NCI-H82 treated with DMSO at 0.1 percent for 48 hours (cell line): ENCODE measurements at regions not wholly inside any gene's neighbourhood (a gene's known extent, or its start where the extent isn't known, plus 50 kb on each side); places are given as distances from the start of the nearest gene placed in this dataset.

ENCODE experiments used
- DNase-seq: peaks from one replicate; lab custom pipeline; 2025; ENCODE audit not compliant: unreplicated experiment; lab: John Stamatoyannopoulos, UW

GRCh38 chr13:79090552-79091124 lies 315.4 kb downstream of the RBM26 start:
- no peak for DNase-seq

- no peak for DNase-seq
These were observed 321.1 kb downstream of the RBM26 start for GRCh38 chr13:79084802-79085424.

GRCh38 chr13:79081942-79082341 lies 324.1 kb downstream of the RBM26 start:
- no peak for DNase-seq

GRCh38 chr13:79079351-79079839 lies 326.7 kb downstream of the RBM26 start:
- no peak for DNase-seq

GRCh38 chr13:79075703-79076102 lies 330.4 kb downstream of the RBM26 start:
- no peak for DNase-seq

GRCh38 chr13:79070343-79070974 lies 335.6 kb downstream of the RBM26 start:
- no peak for DNase-seq

DNA sequence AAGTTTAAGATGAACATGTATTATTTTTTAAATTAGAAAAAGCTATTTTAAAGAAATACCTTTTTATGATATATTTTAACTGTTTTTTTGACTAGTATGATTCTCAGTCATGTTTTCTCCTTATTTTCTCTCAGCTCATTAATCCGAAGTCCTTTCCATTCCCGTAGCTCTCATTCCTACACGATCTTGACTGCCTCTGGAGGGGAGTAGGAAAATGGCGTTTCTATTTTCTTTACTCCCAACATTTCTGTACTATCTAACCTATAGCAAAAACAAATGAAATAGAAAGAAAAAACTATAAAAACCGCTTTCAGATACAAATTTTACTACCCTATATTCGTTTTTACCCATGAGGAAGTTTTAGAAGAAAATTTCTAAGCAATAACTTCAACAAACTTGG lies 343.8 kb downstream of the RBM26 start:
- no peak for DNase-seq

GRCh38 chr13:79060216-79060615 lies 345.8 kb downstream of the RBM26 start:
- no peak for DNase-seq

GRCh38 chr13:79056706-79057105 lies 349.3 kb downstream of the RBM26 start:
- no peak for DNase-seq

GRCh38 chr13:79051472-79051871 lies 354.6 kb downstream of the RBM26 start:
- DNase-seq = no peak

GRCh38 chr13:79044415-79044814 lies 361.6 kb downstream of the RBM26 start:
- no peak for DNase-seq

DNA sequence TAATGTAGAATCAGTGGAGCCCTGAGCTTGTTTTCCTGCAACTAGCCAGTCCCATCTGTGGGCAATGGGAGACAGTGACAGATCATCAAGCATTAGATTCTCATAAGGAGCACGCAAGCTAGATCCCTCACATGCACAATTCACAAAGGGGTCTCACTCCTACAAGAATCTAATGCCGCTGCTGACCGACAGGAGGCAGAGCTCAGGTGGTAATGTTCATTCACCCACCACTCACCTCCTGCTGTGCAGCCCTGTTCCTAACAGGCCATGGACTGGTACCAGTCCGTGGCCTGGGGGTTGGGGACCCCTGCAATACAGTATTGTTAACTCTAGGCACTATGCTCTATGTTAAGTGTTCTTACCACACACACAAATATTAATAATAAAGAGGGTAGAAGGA lies 362.8 kb downstream of the RBM26 start:
- no peak for DNase-seq

GRCh38 chr13:79037197-79037596 lies 368.9 kb downstream of the RBM26 start:
- DNase-seq = no peak

GRCh38 chr13:79034341-79034740 lies 371.7 kb downstream of the RBM26 start:
- DNase-seq = no peak

DNA sequence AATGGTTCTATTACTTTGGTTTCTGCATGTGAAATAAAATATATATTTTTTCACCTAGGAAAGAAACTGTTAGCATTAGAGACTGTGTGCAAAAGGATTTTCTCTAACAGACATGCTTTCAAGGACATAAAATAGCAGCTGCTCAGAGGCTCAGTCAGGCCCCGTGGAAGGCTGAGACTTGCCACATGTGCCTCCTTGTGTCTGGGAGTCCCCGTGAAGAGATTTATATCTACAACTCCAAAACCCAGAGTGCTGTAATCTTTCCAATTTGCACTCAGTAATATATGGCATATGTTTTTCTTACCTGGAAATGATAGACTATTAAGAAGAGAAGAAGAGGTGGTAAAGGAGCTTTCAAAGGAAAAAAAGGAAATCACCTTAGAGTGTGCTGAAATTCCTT lies 371.6 kb upstream of the OBI1 start:
- no peak for DNase-seq

GRCh38 chr13:79018166-79018565 lies 359.2 kb upstream of the OBI1 start:
- no peak for DNase-seq

GRCh38 chr13:79011179-79011578 lies 352.2 kb upstream of the OBI1 start:
- no peak for DNase-seq

- DNase-seq = no peak
These were observed 345.3 kb upstream of the OBI1 start for GRCh38 chr13:79003989-79004898.

DNA sequence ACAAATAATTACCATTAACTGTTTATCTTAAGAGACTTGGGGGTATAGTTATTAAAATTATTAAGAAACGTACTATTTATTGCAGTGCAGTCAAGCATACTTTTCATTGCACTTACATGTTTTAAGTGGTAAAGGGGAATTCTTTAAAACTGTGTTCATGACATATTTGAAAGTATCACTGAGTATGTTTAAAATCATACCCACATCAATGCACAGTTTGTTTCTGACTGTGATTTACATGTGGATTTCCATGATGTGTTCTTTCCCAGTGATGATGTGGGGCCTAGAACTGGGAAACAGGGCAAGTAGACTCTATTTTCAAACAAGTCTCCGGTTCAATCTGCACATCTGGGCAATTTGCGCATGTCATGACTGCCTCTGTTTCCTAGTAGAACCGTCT lies 340.5 kb upstream of the OBI1 start:
- DNase-seq = no peak

DNA sequence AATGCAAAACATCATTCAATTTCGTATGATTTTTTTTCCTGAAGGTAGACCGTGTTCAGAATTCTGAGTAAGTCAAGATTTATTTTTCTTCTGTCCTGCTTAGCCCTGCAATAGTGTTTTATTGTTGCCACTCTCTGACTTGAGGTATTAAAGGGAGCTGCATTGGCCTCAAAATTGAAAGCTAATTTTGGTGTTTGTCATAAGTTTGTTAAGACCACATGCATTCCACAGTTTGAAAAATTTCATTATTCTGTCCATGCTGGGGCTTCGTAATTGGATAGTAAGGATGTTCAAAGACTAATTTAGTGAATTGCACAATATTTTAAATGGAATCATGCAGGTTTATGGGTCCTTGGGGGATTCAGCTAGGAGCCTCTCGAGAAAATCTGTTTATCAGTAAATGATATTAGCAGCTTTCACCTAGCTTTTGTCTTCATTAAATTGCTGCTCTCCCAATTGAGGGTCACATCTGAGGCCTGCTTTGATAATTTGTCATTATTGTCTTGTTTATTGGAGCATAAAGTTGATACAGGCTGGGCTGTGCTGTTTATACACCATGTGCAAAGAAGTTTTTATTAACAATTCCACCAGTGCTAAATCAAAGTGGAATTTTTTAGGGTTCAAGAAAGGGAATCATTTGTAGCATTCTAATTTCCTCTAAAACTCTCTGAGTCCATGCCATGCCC lies 339.8 kb upstream of the OBI1 start:
- DNase-seq = peak; percentile 84
